ENCODE measurements at regions not wholly inside any gene's neighbourhood (a gene's known extent, or its start where the extent isn't known, plus 50 kb on each side); places are given as distances from the start of the nearest gene placed in this dataset.

- TF ChIP-seq, protein P1, sequence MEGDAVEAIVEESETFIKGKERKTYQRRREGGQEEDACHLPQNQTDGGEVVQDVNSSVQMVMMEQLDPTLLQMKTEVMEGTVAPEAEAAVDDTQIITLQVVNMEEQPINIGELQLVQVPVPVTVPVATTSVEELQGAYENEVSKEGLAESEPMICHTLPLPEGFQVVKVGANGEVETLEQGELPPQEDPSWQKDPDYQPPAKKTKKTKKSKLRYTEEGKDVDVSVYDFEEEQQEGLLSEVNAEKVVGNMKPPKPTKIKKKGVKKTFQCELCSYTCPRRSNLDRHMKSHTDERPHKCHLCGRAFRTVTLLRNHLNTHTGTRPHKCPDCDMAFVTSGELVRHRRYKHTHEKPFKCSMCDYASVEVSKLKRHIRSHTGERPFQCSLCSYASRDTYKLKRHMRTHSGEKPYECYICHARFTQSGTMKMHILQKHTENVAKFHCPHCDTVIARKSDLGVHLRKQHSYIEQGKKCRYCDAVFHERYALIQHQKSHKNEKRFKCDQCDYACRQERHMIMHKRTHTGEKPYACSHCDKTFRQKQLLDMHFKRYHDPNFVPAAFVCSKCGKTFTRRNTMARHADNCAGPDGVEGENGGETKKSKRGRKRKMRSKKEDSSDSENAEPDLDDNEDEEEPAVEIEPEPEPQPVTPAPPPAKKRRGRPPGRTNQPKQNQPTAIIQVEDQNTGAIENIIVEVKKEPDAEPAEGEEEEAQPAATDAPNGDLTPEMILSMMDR (conservative IDR thresholded peaks at IDR 0.05; ENCODE audit: low read length) = no peak
- no peak for TF ChIP-seq EZH2phosphoT487 (IDR thresholded peaks at IDR 0.05; ENCODE audit: borderline replicate concordance, low read depth, low read length)
Observed at GRCh38 chr4:24312261-24312913, 272.0 kb downstream of the DHX15 start.
